Breast epithelium (tissue), 3 donors: ENCODE measurements at regions not wholly inside any gene's neighbourhood (a gene's known extent, or its start where the extent isn't known, plus 50 kb on each side); places are given as distances from the start of the nearest gene placed in this dataset.

Source experiments
- POLR2A ChIP-seq: fragments of 450-650 bp; IDR thresholded peaks from one replicate; pipeline ENCODE4 v1.6.1; 2016; ENCODE audit warnings: antibody characterized with exemption, mild to moderate bottlenecking, moderate library complexity
- TF ChIP-seq, protein P1 (sequence below), 3 donors: fragments of 450-650 bp; IDR thresholded peaks; one replicate each; pipeline ENCODE4 v1.5.1; 2016 to 2017; ENCODE audit warnings: antibody characterized with exemption in 3 of 3, mild to moderate bottlenecking in 3 of 3, moderate library complexity in 3 of 3

DNA sequence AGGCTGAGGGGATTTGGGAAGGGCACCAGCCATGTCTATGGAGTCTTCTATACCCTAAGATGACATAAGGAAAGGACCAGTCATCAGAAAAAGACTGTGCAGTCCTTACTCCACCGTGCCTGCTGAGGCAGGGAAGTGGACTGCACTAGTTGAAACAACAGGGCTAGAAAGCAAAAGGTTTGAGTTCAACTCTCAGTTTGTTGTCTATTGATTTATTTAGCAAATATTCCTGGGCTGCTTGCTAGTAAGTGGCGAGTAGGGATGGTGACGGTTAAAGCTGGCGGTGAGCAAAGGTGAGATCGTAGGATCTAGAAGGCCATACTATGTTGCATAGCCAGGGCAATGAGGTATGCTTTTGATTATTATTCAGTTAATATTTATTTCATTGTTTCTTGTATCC, 110.1 kb downstream of the SMIM20 start:
- TF ChIP-seq, protein P1, sequence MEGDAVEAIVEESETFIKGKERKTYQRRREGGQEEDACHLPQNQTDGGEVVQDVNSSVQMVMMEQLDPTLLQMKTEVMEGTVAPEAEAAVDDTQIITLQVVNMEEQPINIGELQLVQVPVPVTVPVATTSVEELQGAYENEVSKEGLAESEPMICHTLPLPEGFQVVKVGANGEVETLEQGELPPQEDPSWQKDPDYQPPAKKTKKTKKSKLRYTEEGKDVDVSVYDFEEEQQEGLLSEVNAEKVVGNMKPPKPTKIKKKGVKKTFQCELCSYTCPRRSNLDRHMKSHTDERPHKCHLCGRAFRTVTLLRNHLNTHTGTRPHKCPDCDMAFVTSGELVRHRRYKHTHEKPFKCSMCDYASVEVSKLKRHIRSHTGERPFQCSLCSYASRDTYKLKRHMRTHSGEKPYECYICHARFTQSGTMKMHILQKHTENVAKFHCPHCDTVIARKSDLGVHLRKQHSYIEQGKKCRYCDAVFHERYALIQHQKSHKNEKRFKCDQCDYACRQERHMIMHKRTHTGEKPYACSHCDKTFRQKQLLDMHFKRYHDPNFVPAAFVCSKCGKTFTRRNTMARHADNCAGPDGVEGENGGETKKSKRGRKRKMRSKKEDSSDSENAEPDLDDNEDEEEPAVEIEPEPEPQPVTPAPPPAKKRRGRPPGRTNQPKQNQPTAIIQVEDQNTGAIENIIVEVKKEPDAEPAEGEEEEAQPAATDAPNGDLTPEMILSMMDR (IDR thresholded peaks at IDR 0.05) = no peak
- no peak for TF ChIP-seq POLR2A
